Mesendoderm (in vitro differentiated cells): ENCODE measurements at regions not wholly inside any gene's neighbourhood (a gene's known extent, or its start where the extent isn't known, plus 50 kb on each side); places are given as distances from the start of the nearest gene placed in this dataset.
A peak's percentile ranks its signal among the peaks of the same experiment; 100 is the strongest.

Source experiments
- DNase-seq: peaks from one replicate; pipeline ENCODE4 v3.0.0; 2013
- H2AK5ac ChIP-seq: 2 replicates; pipeline ENCODE4 v1.6.1; 2013; ENCODE audit warnings: low read length, inconsistent platforms
- H2BK120ac ChIP-seq: 2 replicates; pipeline ENCODE4 v1.6.1; 2013; ENCODE audit warnings: low read depth, mild to moderate bottlenecking, low read length, moderate library complexity, mixed read lengths
- H2BK15ac ChIP-seq: replicated peaks from 2 replicates; pipeline ENCODE4 v1.6.1; 2013; ENCODE audit warnings: low read depth, mild to moderate bottlenecking, moderate library complexity
- H2BK5ac ChIP-seq: 2 replicates; pipeline ENCODE4 v1.6.1; 2013; ENCODE audit warnings: low read length, inconsistent platforms
- H3K18ac ChIP-seq: 2 replicates; pipeline ENCODE4 v1.6.1; 2013; ENCODE audit warnings: mild to moderate bottlenecking, low read length, mixed read lengths
- H3K23ac ChIP-seq: one replicate; pipeline ENCODE4 v1.6.1; 2013; ENCODE audit warnings: low read length
- H3K27ac ChIP-seq: 2 replicates; pipeline ENCODE4 v1.5.1; 2013; ENCODE audit warnings: low read depth, mild to moderate bottlenecking, inconsistent platforms, low read length, moderate library complexity
- H3K27me3 ChIP-seq: 2 replicates; pipeline ENCODE4 v1.6.1; 2013; ENCODE audit warnings: low read length, control low read depth, mild to moderate bottlenecking, inconsistent platforms; ENCODE audit not compliant: insufficient read depth, poor library complexity
- H3K36me3 ChIP-seq: 2 replicates; pipeline ENCODE4 v1.6.1; 2013; ENCODE audit warnings: low read length, inconsistent platforms; ENCODE audit not compliant: control insufficient read depth, insufficient read depth
- H3K4ac ChIP-seq: one replicate; pipeline ENCODE4 v1.6.1; 2013; ENCODE audit warnings: low read depth, mild to moderate bottlenecking, low read length, moderate library complexity
- H3K4me1 ChIP-seq: 2 replicates; pipeline ENCODE4 v1.6.1; 2013; ENCODE audit warnings: low read depth, low read length, inconsistent platforms; ENCODE audit not compliant: control insufficient read depth
- H3K4me2 ChIP-seq: 2 replicates; pipeline ENCODE4 v1.6.1; 2013; ENCODE audit warnings: low read length
- H3K4me3 ChIP-seq: 2 replicates; pipeline ENCODE4 v1.5.1; 2013; ENCODE audit warnings: mild to moderate bottlenecking, low read length
- H3K56ac ChIP-seq: one replicate; pipeline ENCODE4 v1.6.1; 2013; ENCODE audit warnings: low read length
- H3K79me1 ChIP-seq: 2 replicates; pipeline ENCODE4 v1.6.1; 2013; ENCODE audit warnings: low read length, inconsistent platforms
- H3K79me2 ChIP-seq: 2 replicates; pipeline ENCODE4 v1.6.1; 2013; ENCODE audit warnings: mild to moderate bottlenecking, low read length; ENCODE audit not compliant: control insufficient read depth, insufficient read depth
- H3K9ac ChIP-seq: 2 replicates; pipeline ENCODE4 v1.6.1; 2013; ENCODE audit warnings: low read length, inconsistent platforms
- H4K5ac ChIP-seq: one replicate; pipeline ENCODE4 v1.6.1; 2013; ENCODE audit warnings: low read length
- H4K8ac ChIP-seq: one replicate; pipeline ENCODE4 v1.6.1; 2013; ENCODE audit warnings: low read depth, mild to moderate bottlenecking, control low read depth, low read length, moderate library complexity
- WGBS: extraction: QIAGEN DNeasy Blood & Tissue Kit; methylation state at CpG from one replicate; pipeline ENCODE4 v1.1.7; 2013; ENCODE audit warnings: low lambda C conversion rate, missing lambda C conversion rate; ENCODE audit not compliant: insufficient coverage; ENCODE audit errors: extremely low coverage; 5-methylcytosine and 5-hydroxymethylcytosine counted together

DNA sequence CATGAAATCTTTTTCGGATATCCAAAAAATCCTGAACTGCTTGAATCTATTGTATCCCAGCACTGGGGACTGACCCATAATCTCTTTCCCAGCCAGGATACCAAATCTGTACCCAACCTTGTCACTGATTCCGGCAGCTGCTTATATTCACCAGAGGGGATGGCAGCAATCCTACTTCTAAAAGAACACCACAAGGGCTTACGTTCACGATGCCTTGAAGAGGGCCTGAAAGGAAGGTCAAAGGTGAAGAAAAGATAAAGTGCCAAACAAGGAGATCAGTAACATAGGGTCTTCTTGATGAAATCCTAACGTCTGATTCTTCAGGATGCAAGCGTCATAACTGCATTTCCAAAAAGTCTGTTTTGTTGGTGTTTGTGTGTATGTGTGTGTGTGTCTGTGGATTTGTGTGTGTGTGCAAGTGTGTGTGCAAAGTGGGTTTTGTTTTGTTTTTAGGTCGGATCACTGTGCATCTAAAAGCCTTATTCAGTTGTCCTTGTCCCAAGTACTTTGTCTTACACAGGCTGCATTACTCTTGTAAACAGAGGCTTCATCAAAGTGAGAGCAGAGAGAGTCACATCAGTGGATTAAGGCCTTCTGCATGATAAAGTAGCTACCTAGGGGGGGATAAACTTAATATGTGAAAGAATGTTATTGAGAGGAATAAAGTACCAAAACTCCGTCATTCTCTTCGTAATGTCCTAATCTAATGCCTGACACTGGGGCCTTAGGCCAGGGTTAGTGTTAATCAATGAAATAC, 179.3 kb downstream of the BARHL2 start:
- Histone ChIP-seq H3K18ac (no peak overlapping the region), H3K4ac (no peak overlapping the region), H3K23ac (no peak overlapping the region), H4K5ac (no peak overlapping the region), H3K36me3 (no peaks in the 10 kb centered on the region), H3K27me3 (no peaks in the 10 kb centered on the region), H3K27ac (no peak overlapping the region), H3K4me2 (no peak overlapping the region), H4K8ac (no peak overlapping the region), H3K4me3 (no peak overlapping the region), H3K79me1 (no peaks in the 10 kb centered on the region), H2AK5ac (no peak overlapping the region), H3K56ac (no peak overlapping the region), H3K9ac (no peak overlapping the region), H2BK5ac (no peak overlapping the region), H3K79me2 (no peaks in the 10 kb centered on the region), H2BK15ac (no peak overlapping the region), H2BK120ac (no peak overlapping the region), H3K4me1 (no peaks in the 10 kb centered on the region)
- no peak for DNase-seq
- WGBS: no CpG with 5 or more reads among the region's 9 CpGs

DNA sequence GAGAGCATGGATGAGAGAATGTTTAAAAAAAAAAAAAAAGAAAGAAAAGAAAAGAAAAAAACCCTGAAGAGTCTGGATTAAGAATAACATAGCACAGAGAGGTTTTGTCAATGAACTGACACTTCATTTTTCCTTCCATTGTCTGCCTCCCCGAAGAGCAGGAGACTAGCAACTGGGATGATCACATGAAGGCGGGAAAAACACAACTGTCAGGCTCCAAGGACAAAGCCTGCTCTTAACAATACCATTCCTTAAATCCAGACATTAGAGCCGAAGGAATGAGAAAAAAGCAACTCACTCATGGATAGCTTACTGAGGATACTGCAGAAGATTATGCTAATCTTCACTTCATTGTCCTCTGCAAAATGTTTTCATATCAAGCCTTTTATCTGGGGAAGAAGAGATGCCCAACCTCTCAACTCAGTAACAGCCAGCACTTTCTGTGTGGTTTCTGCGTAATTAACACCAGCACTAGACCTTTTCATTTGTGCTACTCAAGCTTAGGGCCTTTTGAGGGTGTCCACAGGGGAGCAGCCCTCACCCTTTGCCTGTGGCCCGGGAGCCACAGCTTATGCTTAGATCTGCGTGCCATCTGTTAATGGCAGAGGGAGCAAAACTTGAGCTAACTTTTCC, 182.3 kb downstream of the BARHL2 start:
- H3K4ac ChIP-seq: no peak overlapping the region
- no peak overlapping the region for H2BK15ac ChIP-seq
- H3K27me3 ChIP-seq: no peaks in the 10 kb centered on the region
- H3K4me1 ChIP-seq: no peaks in the 10 kb centered on the region
- H3K79me1 ChIP-seq: no peaks in the 10 kb centered on the region
- H2AK5ac ChIP-seq: no peak overlapping the region
- H3K56ac ChIP-seq: no peak overlapping the region
- H3K23ac ChIP-seq: no peak overlapping the region
- H3K79me2 ChIP-seq: no peaks in the 10 kb centered on the region
- WGBS: no CpG with 5 or more reads among the region's 6 CpGs
- no peak overlapping the region for H3K4me2 ChIP-seq
- H4K8ac ChIP-seq: no peak overlapping the region
- H3K27ac ChIP-seq: no peak overlapping the region
- H3K18ac ChIP-seq: no peak overlapping the region
- peak; percentile 39 for DNase-seq
- no peak overlapping the region for H2BK5ac ChIP-seq
- H2BK120ac ChIP-seq: no peak overlapping the region
- H3K9ac ChIP-seq: no peak overlapping the region
- no peak overlapping the region for H3K4me3 ChIP-seq
- H4K5ac ChIP-seq: no peak overlapping the region
- no peaks in the 10 kb centered on the region for H3K36me3 ChIP-seq

DNA sequence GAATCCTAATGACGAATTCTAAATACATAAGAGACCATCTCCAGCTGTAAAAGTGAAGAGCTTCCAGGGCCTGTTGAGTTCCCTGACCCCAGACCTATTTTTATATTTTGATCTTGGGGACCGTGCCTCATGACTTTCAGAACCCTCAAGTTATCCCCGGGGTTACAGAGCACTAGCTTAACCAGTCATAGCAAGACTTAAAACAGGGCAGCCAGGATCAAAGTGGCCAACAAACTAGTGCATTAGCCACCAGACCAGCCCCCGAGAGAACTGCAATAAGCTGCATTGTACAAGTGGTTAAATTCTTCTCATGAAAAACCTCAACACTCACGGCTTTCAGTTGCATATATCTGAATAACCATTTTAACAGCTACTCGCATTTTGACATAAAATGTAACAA, 183.0 kb downstream of the BARHL2 start:
- Histone ChIP-seq H4K8ac (no peak overlapping the region), H3K23ac (no peak overlapping the region), H2BK120ac (no peak overlapping the region), H3K79me2 (no peaks in the 10 kb centered on the region), H3K9ac (no peak overlapping the region), H3K4me1 (no peaks in the 10 kb centered on the region), H2AK5ac (no peak overlapping the region), H3K36me3 (no peaks in the 10 kb centered on the region), H4K5ac (no peak overlapping the region), H2BK15ac (peak overlapping the region; percentile 19), H2BK5ac (no peak overlapping the region), H3K56ac (no peak overlapping the region), H3K79me1 (no peaks in the 10 kb centered on the region), H3K4ac (no peak overlapping the region), H3K27me3 (no peaks in the 10 kb centered on the region), H3K18ac (peak overlapping the region; percentile 39), H3K27ac (no peak overlapping the region), H3K4me3 (no peak overlapping the region), H3K4me2 (no peak overlapping the region)
- DNase-seq: no peak
- no CpG with 5 or more reads among the region's 6 CpGs for WGBS

DNA sequence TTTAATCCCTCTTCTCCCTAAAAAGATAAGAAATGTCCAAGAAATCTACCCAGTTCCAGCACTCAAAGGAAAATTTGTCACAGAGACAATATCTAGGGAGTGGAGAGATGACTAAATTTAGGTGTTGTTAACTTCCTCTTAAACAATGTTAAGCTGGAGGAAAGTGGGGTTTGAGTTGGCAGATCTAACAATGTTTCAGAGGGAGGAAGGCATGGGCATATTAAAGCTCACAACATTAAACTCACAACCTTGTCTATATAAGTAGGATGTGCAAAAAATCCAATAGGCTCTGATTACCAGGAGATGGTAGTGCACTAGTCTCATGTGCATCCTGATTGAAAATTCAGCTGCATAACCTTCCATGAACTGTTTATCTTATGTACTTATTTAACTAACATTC, 190.1 kb downstream of the BARHL2 start:
- Histone ChIP-seq H3K36me3 (no peaks in the 10 kb centered on the region), H3K79me1 (no peaks in the 10 kb centered on the region), H3K4me1 (no peaks in the 10 kb centered on the region), H2BK120ac (no peak overlapping the region), H4K5ac (no peak overlapping the region), H3K27me3 (no peaks in the 10 kb centered on the region), H2BK5ac (no peak overlapping the region), H3K27ac (no peak overlapping the region), H3K9ac (no peak overlapping the region), H4K8ac (no peak overlapping the region), H3K23ac (no peak overlapping the region), H3K4ac (no peak overlapping the region), H3K79me2 (no peaks in the 10 kb centered on the region), H2BK15ac (no peak overlapping the region), H3K4me3 (no peak overlapping the region), H2AK5ac (no peak overlapping the region), H3K18ac (no peak overlapping the region), H3K4me2 (no peak overlapping the region), H3K56ac (no peak overlapping the region)
- DNase-seq: no peak

DNA sequence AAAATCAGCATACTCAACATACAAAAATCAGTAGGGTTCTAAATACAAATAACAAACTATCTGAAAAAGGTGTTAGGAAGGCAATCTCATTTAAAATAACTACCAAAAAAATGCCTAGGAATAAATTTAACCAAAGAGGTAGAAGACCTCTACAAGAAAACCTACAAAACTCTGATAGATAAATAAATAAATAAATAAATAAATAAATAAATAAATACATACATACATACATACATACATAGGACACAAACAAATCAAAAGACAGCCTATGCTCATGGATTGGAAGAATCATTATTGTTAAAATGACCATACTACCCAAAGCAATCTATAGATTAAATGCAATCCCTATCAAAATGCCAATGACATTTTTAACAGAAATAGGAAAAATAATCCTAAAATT, 194.7 kb downstream of the BARHL2 start:
- no peaks in the 10 kb centered on the region for H3K36me3 ChIP-seq
- no peak overlapping the region for H4K5ac ChIP-seq
- no peaks in the 10 kb centered on the region for H3K4me1 ChIP-seq
- no peaks in the 10 kb centered on the region for H3K27me3 ChIP-seq
- H3K18ac ChIP-seq: no peak overlapping the region
- no peaks in the 10 kb centered on the region for H3K79me2 ChIP-seq
- H3K27ac ChIP-seq: no peak overlapping the region
- no peak overlapping the region for H2AK5ac ChIP-seq
- no peak overlapping the region for H2BK15ac ChIP-seq
- no peak overlapping the region for H2BK5ac ChIP-seq
- no peak overlapping the region for H3K4me3 ChIP-seq
- no peak overlapping the region for H3K23ac ChIP-seq
- H3K4ac ChIP-seq: no peak overlapping the region
- no peak overlapping the region for H3K9ac ChIP-seq
- H3K56ac ChIP-seq: no peak overlapping the region
- no peak overlapping the region for H4K8ac ChIP-seq
- no peak overlapping the region for H3K4me2 ChIP-seq
- no peak overlapping the region for H2BK120ac ChIP-seq
- H3K79me1 ChIP-seq: no peaks in the 10 kb centered on the region
- no peak for DNase-seq

DNA sequence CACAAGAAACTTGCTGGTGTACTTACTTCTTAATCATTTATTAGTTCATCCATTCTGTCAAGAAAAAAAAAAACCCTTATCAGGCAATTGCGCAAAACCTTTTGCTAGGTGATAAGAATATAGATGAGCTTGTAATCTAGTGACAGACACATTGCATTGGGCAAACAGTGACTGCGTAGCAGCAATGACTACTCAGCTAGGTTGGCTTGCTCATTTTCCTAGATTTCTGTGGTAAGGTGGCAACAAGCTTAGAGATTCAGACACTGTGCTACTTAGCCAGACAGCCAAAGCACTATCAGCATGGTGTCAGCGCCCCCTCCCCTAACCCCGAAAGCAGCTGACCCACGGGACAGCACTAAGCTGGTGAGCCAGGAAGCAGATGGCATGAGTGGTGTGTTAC, 203.1 kb downstream of the BARHL2 start:
- H3K56ac ChIP-seq: no peak overlapping the region
- no CpG with 5 or more reads among the region's 5 CpGs for WGBS

More for the DNA sequence above, 203.1 kb downstream of the BARHL2 start:
- Histone ChIP-seq H2AK5ac (no peak overlapping the region), H4K8ac (no peak overlapping the region), H2BK15ac (no peak overlapping the region), H2BK120ac (no peak overlapping the region), H4K5ac (no peak overlapping the region), H3K27ac (no peak overlapping the region), H3K79me2 (no peaks in the 10 kb centered on the region), H3K9ac (no peak overlapping the region), H2BK5ac (no peak overlapping the region), H3K23ac (no peak overlapping the region), H3K4me1 (no peaks in the 10 kb centered on the region), H3K79me1 (no peaks in the 10 kb centered on the region), H3K4ac (no peak overlapping the region), H3K18ac (no peak overlapping the region), H3K4me2 (no peak overlapping the region), H3K36me3 (no peaks in the 10 kb centered on the region), H3K27me3 (no peaks in the 10 kb centered on the region), H3K4me3 (no peak overlapping the region)
- no peak for DNase-seq
